ENCODE measurements at regions not wholly inside any gene's neighbourhood (a gene's known extent, or its start where the extent isn't known, plus 50 kb on each side); places are given as distances from the start of the nearest gene placed in this dataset.
"Not testable (repeated sequence)": the region's sequence is repeated elsewhere in the genome, so short reads cannot be mapped to it uniquely, and the experiment has no call there.

DNA sequence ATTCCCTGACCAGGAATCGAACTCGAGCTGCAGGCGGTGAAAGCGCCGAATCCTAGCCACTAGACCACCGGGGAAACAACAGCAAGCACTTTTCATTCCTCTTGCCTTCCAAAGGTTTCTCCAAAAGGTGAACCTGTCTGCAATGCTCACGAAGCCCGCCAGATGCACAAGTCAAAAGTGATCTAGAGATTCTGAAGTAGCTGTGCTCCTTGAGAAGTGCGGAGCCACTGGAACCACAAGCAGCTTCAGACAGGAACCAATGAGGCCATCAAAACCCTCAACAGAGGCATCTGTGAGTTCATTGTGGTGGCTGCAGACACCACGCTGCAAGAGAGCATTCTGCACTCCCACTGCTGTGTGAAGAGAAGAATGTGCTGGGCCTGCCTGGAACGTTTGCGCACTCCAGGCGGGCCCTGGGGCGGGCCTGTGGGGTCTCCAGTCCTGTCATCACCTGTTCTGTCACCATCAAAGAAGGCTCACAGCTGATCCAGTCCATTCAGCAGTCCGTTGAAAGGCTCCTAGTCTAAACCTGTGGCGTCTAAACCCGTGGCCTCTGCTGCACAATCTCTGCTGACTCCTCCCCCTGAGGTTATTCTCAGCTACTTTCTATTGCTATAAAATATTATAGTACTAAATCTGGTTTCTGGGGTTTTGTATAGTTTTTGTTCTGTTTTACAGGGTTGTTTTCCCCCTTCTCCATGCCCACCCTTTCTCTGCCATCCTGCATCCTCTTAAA, 89.5 kb upstream of the FCGR1A start:
- H3K4me3 ChIP-seq (ENCODE audit: low read depth, low read length); DNase-seq (ENCODE audit: low read depth): not testable (repeated sequence)

- not testable (repeated sequence) for DNase-seq (ENCODE audit: low read depth); H3K4me3 ChIP-seq (ENCODE audit: low read depth, low read length)
Observed at GRCh38 chr1:149695066-149695465, 87.4 kb upstream of the FCGR1A start.

DNA sequence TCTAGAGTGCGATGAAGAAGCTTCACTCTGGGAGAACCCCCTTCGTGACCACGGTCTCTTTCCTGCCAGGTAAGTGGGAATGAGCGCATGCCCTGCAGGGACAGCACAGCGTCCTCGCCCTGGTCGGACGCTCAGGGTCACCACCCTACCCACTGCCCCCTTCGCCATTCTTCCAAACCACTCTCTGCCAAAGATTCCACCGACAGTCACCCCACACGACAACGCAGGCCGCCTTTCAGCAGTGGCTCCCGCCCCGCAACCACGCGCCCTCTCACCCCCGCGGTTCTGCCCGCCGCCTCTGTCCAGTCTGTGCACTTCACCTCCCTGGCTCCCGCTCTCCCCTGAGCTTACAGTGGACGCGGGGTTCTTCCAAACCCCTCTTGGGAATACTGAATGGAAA, 82.3 kb upstream of the FCGR1A start:
- not testable (repeated sequence) for H3K4me3 ChIP-seq (ENCODE audit: low read depth, low read length); DNase-seq (ENCODE audit: low read depth)

GRCh38 chr1:149700677-149701567, 81.6 kb upstream of the FCGR1A start:
- H3K4me3 ChIP-seq (ENCODE audit: low read depth, low read length); DNase-seq (ENCODE audit: low read depth): not testable (repeated sequence)

DNA sequence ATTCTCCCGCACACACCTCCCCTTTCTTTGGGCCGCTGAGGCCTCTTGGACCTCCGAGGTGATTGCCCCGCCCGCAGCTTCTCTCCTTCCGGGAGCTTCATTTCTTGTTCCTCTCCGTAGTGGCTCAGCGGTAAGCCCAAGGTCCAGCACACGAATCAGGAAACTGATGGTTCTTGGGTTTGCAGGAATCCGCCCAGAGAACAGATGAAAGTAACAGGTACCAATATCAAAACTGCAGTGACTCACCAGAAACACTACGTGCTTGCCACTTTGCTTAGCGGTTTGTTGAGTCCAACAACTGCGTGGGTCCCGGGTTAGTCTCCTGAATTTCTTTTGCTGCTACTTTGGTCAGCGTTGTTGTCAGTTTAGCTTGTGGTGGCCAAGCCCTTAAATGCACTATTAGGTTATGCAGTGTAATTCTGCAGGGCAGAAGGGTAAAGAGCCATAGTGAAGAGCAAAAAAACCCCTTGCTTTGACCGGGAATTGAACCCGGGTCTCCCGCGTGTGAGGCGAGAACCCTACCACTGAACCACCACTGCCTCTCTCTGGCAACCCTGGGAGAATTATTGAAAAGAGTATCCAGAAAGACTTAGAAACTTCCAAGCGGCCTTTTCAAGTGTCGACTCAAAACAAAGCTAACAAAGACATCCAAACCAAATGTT, 74.2 kb upstream of the FCGR1A start:
- H3K4me3 ChIP-seq (ENCODE audit: low read depth, low read length): peak overlapping the region; percentile 34; the same call in 1 of the 2 replicates
- peak; percentile 81 for DNase-seq (ENCODE audit: low read depth)

GRCh38 chr1:149711651-149712050, 70.8 kb upstream of the FCGR1A start:
- not testable (repeated sequence) for DNase-seq (ENCODE audit: low read depth); H3K4me3 ChIP-seq (ENCODE audit: low read depth, low read length)

DNA sequence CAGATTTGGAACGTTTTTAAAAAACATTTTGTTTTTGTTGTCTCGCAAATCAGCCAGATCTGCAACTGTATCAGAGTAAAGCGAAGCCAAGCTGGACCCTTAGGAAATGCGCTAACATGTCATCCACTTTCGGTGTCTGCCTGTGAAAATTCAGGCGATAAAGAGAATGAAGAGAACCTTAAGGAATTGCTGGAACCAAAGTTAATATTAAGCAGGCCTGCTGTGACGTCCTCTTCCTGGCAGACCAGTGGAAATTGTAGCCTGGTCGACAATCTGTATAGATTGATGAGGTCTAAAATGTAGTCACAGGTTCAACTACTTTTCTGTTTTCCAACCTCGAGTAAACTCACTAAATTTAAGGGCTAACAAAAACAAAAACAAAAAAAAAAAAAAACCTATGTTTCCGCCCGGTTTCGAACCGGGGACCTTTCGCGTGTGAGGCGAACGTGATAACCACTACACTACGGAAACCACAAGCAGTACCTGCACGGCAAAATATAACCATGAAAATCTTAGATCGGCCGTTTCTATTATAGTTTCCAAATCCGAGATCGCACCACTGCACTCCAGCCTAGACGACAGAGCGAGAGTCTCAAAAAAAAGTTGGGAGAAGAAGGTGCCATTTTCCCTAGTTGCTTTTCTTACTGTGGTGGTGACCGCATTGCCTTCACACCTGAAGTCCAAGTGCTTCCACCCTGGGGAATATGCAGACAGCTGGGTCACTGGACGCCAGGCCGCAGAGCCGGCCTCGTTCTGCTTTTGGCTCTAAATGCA, 70.2 kb upstream of the FCGR1A start:
- H3K4me3 ChIP-seq (ENCODE audit: low read depth, low read length): peak overlapping the region; percentile 39
- peak; percentile 83 for DNase-seq (ENCODE audit: low read depth)

DNA sequence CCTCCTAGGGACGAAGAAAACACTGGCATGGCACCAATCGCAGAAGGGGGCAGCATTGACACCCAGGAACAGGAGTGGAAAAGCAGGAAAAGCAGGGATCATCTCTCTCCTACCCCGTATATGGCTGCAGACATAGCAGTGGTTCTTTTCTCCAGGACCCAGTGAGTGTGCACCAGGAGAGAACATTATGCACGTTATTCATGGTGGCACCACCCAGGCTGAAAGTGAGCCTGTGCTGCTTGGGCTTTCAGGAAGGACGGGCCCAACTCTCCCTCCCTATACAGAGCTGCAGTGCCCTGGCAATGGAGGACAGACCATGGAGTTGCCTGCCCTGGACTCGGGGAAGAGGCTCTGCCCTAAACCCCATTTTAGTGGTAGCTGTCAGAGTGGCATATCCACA, 69.0 kb upstream of the FCGR1A start:
- not testable (repeated sequence) for DNase-seq (ENCODE audit: low read depth); H3K4me3 ChIP-seq (ENCODE audit: low read depth, low read length)

DNA sequence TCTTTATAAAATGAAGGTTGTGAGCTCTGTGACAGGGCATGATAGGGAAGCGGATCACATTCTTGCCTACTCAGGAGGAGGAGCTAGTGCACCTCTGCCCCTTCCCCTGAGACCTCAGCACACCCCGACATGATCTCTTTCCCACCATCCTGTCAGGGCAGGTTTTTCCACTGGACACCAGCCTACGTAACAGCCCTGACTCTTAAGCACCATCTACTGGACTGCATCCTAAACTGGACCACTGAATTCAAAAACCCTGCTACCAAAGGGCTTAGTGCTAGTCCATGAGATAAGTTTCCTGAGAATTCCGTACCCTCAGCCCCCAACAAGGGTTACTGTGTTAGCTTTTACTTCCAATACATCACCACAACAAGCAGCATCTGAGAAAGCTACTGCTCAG, 68.5 kb upstream of the FCGR1A start:
- DNase-seq (ENCODE audit: low read depth); H3K4me3 ChIP-seq (ENCODE audit: low read depth, low read length): not testable (repeated sequence)

- DNase-seq (ENCODE audit: low read depth); H3K4me3 ChIP-seq (ENCODE audit: low read depth, low read length): not testable (repeated sequence)
Observed at GRCh38 chr1:149724618-149725302, 57.7 kb upstream of the FCGR1A start.

DNA sequence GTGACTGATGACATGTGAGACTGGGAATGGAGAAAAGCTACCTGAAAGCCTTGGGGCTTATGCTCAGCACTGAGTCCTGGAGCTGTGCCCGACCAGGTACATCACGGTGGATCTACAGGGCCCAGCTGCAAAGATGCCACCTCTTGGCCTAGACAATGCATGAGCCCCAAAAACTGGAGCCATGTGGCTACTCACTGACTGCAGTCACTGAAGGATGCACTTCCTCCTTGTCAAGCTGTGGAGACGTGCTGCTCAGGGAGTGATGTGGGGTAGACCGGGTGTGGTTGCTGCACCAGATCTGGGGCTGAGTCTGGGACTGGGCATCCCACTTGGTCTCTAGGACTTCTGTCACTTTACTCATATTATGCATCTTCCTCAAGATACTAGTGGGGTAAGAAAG, 55.8 kb upstream of the FCGR1A start:
- not testable (repeated sequence) for H3K4me3 ChIP-seq (ENCODE audit: low read depth, low read length); DNase-seq (ENCODE audit: low read depth)

DNA sequence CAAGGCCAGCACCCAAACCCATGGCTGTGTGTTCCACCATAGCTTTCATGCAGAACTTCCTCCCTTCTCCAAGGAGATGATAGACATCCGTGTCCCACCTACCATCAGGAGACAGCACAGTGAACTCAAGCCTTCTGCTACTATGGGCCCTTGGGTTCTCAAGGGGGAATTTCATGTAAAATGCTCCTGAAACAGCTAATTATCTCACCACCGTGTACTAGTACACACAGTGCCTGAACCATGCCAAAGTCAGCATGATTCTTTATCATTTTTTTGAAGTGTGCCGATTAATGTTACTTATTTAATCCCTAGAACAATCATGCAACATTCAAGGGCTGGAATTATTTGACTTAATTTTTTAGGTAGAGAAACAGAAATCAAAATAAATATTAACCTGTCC, 53.9 kb upstream of the FCGR1A start:
- not testable (repeated sequence) for DNase-seq (ENCODE audit: low read depth); H3K4me3 ChIP-seq (ENCODE audit: low read depth, low read length)
